ENCODE measurements at regions not wholly inside any gene's neighbourhood (a gene's known extent, or its start where the extent isn't known, plus 50 kb on each side); places are given as distances from the start of the nearest gene placed in this dataset.

DNA sequence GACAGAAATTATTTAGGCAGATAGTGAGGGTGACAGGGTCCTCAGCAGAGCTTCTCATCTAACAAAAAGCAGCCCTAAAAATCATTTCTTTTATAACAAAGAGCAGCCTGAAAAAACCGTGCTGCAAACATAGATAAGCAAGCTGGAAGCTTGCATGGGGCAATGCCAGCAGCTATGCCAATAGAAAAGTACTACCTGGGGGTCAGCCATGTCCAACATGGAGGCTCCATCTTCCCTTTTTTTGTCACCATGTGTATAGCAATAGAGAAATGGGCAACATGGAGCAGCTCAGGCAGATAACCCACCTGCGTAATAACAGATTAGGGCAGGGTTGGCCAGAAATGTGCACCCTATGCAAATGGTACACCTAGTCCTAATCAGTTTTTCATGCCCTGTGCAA is 57.4 kb upstream of the IGLL5 start:
- 85 to 88% methylated on average over 2 of the region's 2 CpGs for WGBS, 2 donors
- DNase-seq: no peak
- TF ChIP-seq, protein P1, sequence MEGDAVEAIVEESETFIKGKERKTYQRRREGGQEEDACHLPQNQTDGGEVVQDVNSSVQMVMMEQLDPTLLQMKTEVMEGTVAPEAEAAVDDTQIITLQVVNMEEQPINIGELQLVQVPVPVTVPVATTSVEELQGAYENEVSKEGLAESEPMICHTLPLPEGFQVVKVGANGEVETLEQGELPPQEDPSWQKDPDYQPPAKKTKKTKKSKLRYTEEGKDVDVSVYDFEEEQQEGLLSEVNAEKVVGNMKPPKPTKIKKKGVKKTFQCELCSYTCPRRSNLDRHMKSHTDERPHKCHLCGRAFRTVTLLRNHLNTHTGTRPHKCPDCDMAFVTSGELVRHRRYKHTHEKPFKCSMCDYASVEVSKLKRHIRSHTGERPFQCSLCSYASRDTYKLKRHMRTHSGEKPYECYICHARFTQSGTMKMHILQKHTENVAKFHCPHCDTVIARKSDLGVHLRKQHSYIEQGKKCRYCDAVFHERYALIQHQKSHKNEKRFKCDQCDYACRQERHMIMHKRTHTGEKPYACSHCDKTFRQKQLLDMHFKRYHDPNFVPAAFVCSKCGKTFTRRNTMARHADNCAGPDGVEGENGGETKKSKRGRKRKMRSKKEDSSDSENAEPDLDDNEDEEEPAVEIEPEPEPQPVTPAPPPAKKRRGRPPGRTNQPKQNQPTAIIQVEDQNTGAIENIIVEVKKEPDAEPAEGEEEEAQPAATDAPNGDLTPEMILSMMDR (IDR thresholded peaks at IDR 0.05): no peak
- no peak for TF ChIP-seq POLR2A (IDR thresholded peaks at IDR 0.05)
- no peaks in the 10 kb centered on the region for H3K27me3 ChIP-seq
- no peaks in the 10 kb centered on the region for H3K9me3 ChIP-seq
- no peak overlapping the region for H3K4me3 ChIP-seq (replicated peaks in 1 of 3)
- no peaks in the 10 kb centered on the region for H3K36me3 ChIP-seq
- H3K4me1 ChIP-seq: no peaks in the 10 kb centered on the region
- H3K27ac ChIP-seq: no peak overlapping the region
- intact Hi-C loops (cut with DNase I): no loop called here

DNA sequence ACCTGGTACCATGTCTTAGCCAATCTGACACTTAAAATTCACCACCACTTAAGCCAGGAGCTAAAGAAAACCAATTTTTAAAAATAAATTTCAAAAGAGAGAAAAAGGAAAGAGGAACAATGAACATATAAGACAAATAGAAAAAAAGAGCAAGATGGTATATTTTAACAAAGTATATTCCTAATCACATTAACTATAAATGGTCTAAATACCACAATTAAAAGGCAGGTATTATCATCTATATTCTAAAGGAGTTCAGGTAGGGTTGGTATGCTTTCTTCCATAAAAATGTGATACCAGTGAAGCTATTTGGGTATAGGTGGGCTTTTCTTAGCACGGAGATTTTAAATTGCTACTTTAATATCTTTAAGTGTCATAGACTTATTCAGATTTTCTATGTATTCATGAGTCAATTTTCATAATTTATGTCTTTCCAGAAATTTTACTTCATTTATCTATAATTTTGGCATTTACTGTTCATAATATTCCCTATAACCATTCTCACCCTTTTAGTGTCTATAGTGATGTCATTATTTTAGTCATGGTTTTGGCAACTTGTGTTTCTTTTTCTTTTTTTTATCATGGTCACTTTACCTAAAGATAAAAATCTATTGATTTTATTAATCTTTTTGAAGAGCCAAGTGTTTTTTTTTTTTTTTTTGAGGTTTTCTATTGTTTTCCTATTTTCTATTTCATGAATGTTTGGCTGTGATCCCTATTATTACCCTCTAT is 56.5 kb upstream of the IGLL5 start:
- Histone ChIP-seq H3K4me3 (replicated peaks in 1 of 3) (no peak overlapping the region), H3K9me3 (no peaks in the 10 kb centered on the region), H3K27ac (no peak overlapping the region), H3K27me3 (no peaks in the 10 kb centered on the region), H3K4me1 (no peaks in the 10 kb centered on the region), H3K36me3 (no peaks in the 10 kb centered on the region)
- WGBS, 2 donors: 89 to 93% methylated on average over 1 of the region's 1 CpG
- no peak for DNase-seq
- TF ChIP-seq POLR2A (IDR thresholded peaks at IDR 0.05): no peak
- TF ChIP-seq, protein P1 (IDR thresholded peaks at IDR 0.05): no peak
- intact Hi-C loops (cut with DNase I): no loop called here

DNA sequence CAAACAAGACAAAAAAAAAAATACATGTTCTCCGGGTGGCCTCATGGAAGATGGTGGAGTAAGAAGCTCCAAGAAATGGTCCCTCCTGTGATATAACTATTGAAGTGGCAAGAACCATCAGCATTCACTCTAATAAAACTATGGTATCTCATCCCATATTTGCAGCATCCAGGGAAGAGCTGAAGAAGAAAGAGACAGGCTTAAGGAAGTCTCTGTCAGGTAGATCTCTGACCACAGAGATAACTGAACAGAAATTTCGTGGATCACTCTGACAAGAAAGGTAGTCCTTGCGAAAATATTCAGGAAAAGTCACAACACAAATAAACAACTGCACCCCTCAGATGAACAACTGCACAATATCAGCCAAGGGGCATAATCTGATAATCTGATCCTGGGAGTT is 54.6 kb upstream of the IGLL5 start:
- no peaks in the 10 kb centered on the region for H3K9me3 ChIP-seq
- no peaks in the 10 kb centered on the region for H3K4me1 ChIP-seq
- WGBS, 2 donors: 86 to 96% methylated on average over 3 of the region's 3 CpGs
- no peak overlapping the region for H3K4me3 ChIP-seq (replicated peaks in 1 of 3)
- H3K27ac ChIP-seq: no peak overlapping the region
- no peak for DNase-seq
- TF ChIP-seq, protein P1 (IDR thresholded peaks at IDR 0.05): no peak
- TF ChIP-seq POLR2A (IDR thresholded peaks at IDR 0.05): no peak
- no peaks in the 10 kb centered on the region for H3K36me3 ChIP-seq
- intact Hi-C loops (cut with DNase I): no loop called here
- H3K27me3 ChIP-seq: no peaks in the 10 kb centered on the region

DNA sequence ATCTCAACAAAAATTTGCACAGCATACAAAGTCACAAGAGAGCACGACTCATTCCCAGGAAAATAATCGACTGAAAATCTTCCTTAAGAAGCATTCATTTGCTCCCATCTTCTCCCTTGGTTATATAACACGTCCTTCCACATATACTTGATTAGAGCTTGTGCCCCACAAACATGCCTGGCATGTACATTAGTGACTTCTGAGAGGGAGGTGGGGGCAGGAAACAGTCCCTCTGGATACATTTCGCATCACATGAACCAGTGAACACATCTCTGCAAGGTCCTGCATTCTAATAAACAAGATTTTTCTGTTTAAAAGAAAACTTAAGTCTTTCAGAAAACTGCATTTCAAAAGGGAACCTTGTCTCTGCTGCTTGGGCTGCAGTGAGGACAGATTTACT is 54.1 kb upstream of the IGLL5 start:
- Histone ChIP-seq H3K4me3 (replicated peaks in 1 of 3) (no peak overlapping the region), H3K36me3 (no peaks in the 10 kb centered on the region), H3K27ac (no peak overlapping the region), H3K4me1 (no peaks in the 10 kb centered on the region), H3K27me3 (no peaks in the 10 kb centered on the region), H3K9me3 (no peaks in the 10 kb centered on the region)
- TF ChIP-seq, protein P1 (IDR thresholded peaks at IDR 0.05): no peak
- no peak for TF ChIP-seq POLR2A (IDR thresholded peaks at IDR 0.05)
- intact Hi-C loops (cut with DNase I): no loop called here
- DNase-seq: no peak
- WGBS, 2 donors: 77 to 82% methylated on average over 4 of the region's 4 CpGs

- H3K4me1 ChIP-seq: no peaks in the 10 kb centered on the region
- no peaks in the 10 kb centered on the region for H3K27me3 ChIP-seq
- WGBS, 2 donors: 46 to 48% methylated on average over 3 of the region's 3 CpGs
- no peak for DNase-seq
- H3K27ac ChIP-seq: no peak overlapping the region
- no peak for TF ChIP-seq POLR2A (IDR thresholded peaks at IDR 0.05)
- TF ChIP-seq, protein P1 (IDR thresholded peaks at IDR 0.05): no peak
- intact Hi-C loops (cut with DNase I): no loop called here
- no peaks in the 10 kb centered on the region for H3K36me3 ChIP-seq
- H3K9me3 ChIP-seq: no peaks in the 10 kb centered on the region
- H3K4me3 ChIP-seq (replicated peaks in 1 of 3): no peak overlapping the region
These were observed 53.4 kb upstream of the IGLL5 start for GRCh38 chr22:22834204-22834603.

Measured in thyroid gland (tissue), 4 donors.